ENCODE measurements at regions not wholly inside any gene's neighbourhood (a gene's known extent, or its start where the extent isn't known, plus 50 kb on each side); places are given as distances from the start of the nearest gene placed in this dataset.

- no peak overlapping the region for H3K4me3 Mint-ChIP-seq
- intact Hi-C loops (cut with micrococcal nuclease): no loop called here
These were observed 575.9 kb downstream of the MID1IP1 start for GRCh38 chrX:39377157-39377556.

GRCh38 chrX:39377773-39378172, 576.5 kb downstream of the MID1IP1 start:
- no peaks in the 10 kb centered on the region for H3K4me1 Mint-ChIP-seq (ENCODE audit: low read depth)
- no peaks in the 10 kb centered on the region for H3K27me3 Mint-ChIP-seq
- H3K36me3 Mint-ChIP-seq (ENCODE audit: low read depth): no peaks in the 10 kb centered on the region
- H3K27ac Mint-ChIP-seq: no peak overlapping the region
- no peak overlapping the region for H3K4me3 Mint-ChIP-seq
- intact Hi-C loops (cut with micrococcal nuclease): no loop called here
- H3K9me3 Mint-ChIP-seq: no peaks in the 10 kb centered on the region

More at GRCh38 chrX:39377157-39377556, 575.9 kb downstream of the MID1IP1 start:
- no peaks in the 10 kb centered on the region for H3K4me1 Mint-ChIP-seq (ENCODE audit: low read depth)
- no peaks in the 10 kb centered on the region for H3K9me3 Mint-ChIP-seq
- H3K36me3 Mint-ChIP-seq (ENCODE audit: low read depth): no peaks in the 10 kb centered on the region
- H3K27me3 Mint-ChIP-seq: no peaks in the 10 kb centered on the region
- no peak overlapping the region for H3K27ac Mint-ChIP-seq

- intact Hi-C loops (cut with micrococcal nuclease): no loop called here
- Mint-ChIP-seq H3K4me3 (no peak overlapping the region), H3K9me3 (no peaks in the 10 kb centered on the region), H3K36me3 (ENCODE audit: low read depth) (no peaks in the 10 kb centered on the region), H3K27me3 (peaks cover 4% of the 10 kb centered on the region), H3K4me1 (ENCODE audit: low read depth) (no peaks in the 10 kb centered on the region), H3K27ac (no peak overlapping the region)
These were observed 580.2 kb downstream of the MID1IP1 start for GRCh38 chrX:39381422-39381821.

- intact Hi-C loops (cut with micrococcal nuclease): no loop called here
- H3K4me1 Mint-ChIP-seq (ENCODE audit: low read depth): no peaks in the 10 kb centered on the region
- no peaks in the 10 kb centered on the region for H3K9me3 Mint-ChIP-seq
- H3K36me3 Mint-ChIP-seq (ENCODE audit: low read depth): no peaks in the 10 kb centered on the region
- H3K27ac Mint-ChIP-seq: no peak overlapping the region
- H3K27me3 Mint-ChIP-seq: peaks cover 4% of the 10 kb centered on the region
- no peak overlapping the region for H3K4me3 Mint-ChIP-seq
These were observed 583.7 kb downstream of the MID1IP1 start for GRCh38 chrX:39384996-39385395.

- Mint-ChIP-seq H3K27ac (no peak overlapping the region), H3K4me1 (ENCODE audit: low read depth) (no peaks in the 10 kb centered on the region), H3K27me3 (peaks cover 4% of the 10 kb centered on the region), H3K9me3 (no peaks in the 10 kb centered on the region), H3K4me3 (no peak overlapping the region), H3K36me3 (ENCODE audit: low read depth) (no peaks in the 10 kb centered on the region)
- intact Hi-C loops (cut with micrococcal nuclease): no loop called here
These were observed 587.5 kb downstream of the MID1IP1 start for GRCh38 chrX:39388730-39389129.

GRCh38 chrX:39396358-39396995, 595.2 kb downstream of the MID1IP1 start:
- H3K4me3 Mint-ChIP-seq: no peak overlapping the region
- peaks cover 7% of the 10 kb centered on the region for H3K9me3 Mint-ChIP-seq
- intact Hi-C loops (cut with micrococcal nuclease): no loop called here
- H3K36me3 Mint-ChIP-seq (ENCODE audit: low read depth): no peaks in the 10 kb centered on the region
- no peaks in the 10 kb centered on the region for H3K4me1 Mint-ChIP-seq (ENCODE audit: low read depth)
- H3K27me3 Mint-ChIP-seq: peaks cover 2% of the 10 kb centered on the region
- H3K27ac Mint-ChIP-seq: no peak overlapping the region

- H3K27ac Mint-ChIP-seq: no peak overlapping the region
- no peak overlapping the region for H3K4me3 Mint-ChIP-seq
- no peaks in the 10 kb centered on the region for H3K36me3 Mint-ChIP-seq (ENCODE audit: low read depth)
- H3K9me3 Mint-ChIP-seq: peaks cover 7% of the 10 kb centered on the region
- peaks cover 2% of the 10 kb centered on the region for H3K27me3 Mint-ChIP-seq
- intact Hi-C loops (cut with micrococcal nuclease): no loop called here
- no peaks in the 10 kb centered on the region for H3K4me1 Mint-ChIP-seq (ENCODE audit: low read depth)
These were observed 596.4 kb downstream of the MID1IP1 start for GRCh38 chrX:39397561-39398199.

GRCh38 chrX:39398215-39398962, 597.1 kb downstream of the MID1IP1 start:
- Mint-ChIP-seq H3K27me3 (peaks cover 2% of the 10 kb centered on the region), H3K36me3 (ENCODE audit: low read depth) (no peaks in the 10 kb centered on the region), H3K4me1 (ENCODE audit: low read depth) (no peaks in the 10 kb centered on the region), H3K4me3 (no peak overlapping the region), H3K27ac (no peak overlapping the region), H3K9me3 (peaks cover 7% of the 10 kb centered on the region)
- intact Hi-C loops (cut with micrococcal nuclease): no loop called here

GRCh38 chrX:39398963-39399261, 597.7 kb downstream of the MID1IP1 start:
- H3K9me3 Mint-ChIP-seq: peaks cover 7% of the 10 kb centered on the region
- intact Hi-C loops (cut with micrococcal nuclease): no loop called here
- no peak overlapping the region for H3K27ac Mint-ChIP-seq
- H3K4me3 Mint-ChIP-seq: no peak overlapping the region
- H3K36me3 Mint-ChIP-seq (ENCODE audit: low read depth): no peaks in the 10 kb centered on the region
- no peaks in the 10 kb centered on the region for H3K4me1 Mint-ChIP-seq (ENCODE audit: low read depth)
- peaks cover 2% of the 10 kb centered on the region for H3K27me3 Mint-ChIP-seq

GRCh38 chrX:39399387-39399786, 598.1 kb downstream of the MID1IP1 start:
- peaks cover 7% of the 10 kb centered on the region for H3K9me3 Mint-ChIP-seq
- no peak overlapping the region for H3K4me3 Mint-ChIP-seq
- H3K36me3 Mint-ChIP-seq (ENCODE audit: low read depth): no peaks in the 10 kb centered on the region
- peaks cover 2% of the 10 kb centered on the region for H3K27me3 Mint-ChIP-seq
- no peak overlapping the region for H3K27ac Mint-ChIP-seq
- no peaks in the 10 kb centered on the region for H3K4me1 Mint-ChIP-seq (ENCODE audit: low read depth)
- intact Hi-C loops (cut with micrococcal nuclease): no loop called here

- H3K36me3 Mint-ChIP-seq (ENCODE audit: low read depth): no peaks in the 10 kb centered on the region
- peaks cover 7% of the 10 kb centered on the region for H3K9me3 Mint-ChIP-seq
- H3K27me3 Mint-ChIP-seq: peaks cover 2% of the 10 kb centered on the region
- H3K4me1 Mint-ChIP-seq (ENCODE audit: low read depth): no peaks in the 10 kb centered on the region
- no peak overlapping the region for H3K4me3 Mint-ChIP-seq
- H3K27ac Mint-ChIP-seq: no peak overlapping the region
- intact Hi-C loops (cut with micrococcal nuclease): no loop called here
These were observed 600.3 kb downstream of the MID1IP1 start for GRCh38 chrX:39401483-39402110.

GRCh38 chrX:39402158-39402557, 600.9 kb downstream of the MID1IP1 start:
- H3K9me3 Mint-ChIP-seq: peaks cover 7% of the 10 kb centered on the region

GRCh38 chrX:39406799-39407198, 605.5 kb downstream of the MID1IP1 start:
- intact Hi-C loops (cut with micrococcal nuclease): no loop called here
- no peaks in the 10 kb centered on the region for H3K36me3 Mint-ChIP-seq (ENCODE audit: low read depth)
- no peaks in the 10 kb centered on the region for H3K9me3 Mint-ChIP-seq
- no peak overlapping the region for H3K27ac Mint-ChIP-seq
- H3K4me3 Mint-ChIP-seq: no peak overlapping the region
- H3K27me3 Mint-ChIP-seq: peaks cover 2% of the 10 kb centered on the region
- H3K4me1 Mint-ChIP-seq (ENCODE audit: low read depth): no peaks in the 10 kb centered on the region

More at GRCh38 chrX:39402158-39402557, 600.9 kb downstream of the MID1IP1 start:
- intact Hi-C loops (cut with micrococcal nuclease): no loop called here
- Mint-ChIP-seq H3K27ac (no peak overlapping the region), H3K4me3 (no peak overlapping the region), H3K36me3 (ENCODE audit: low read depth) (no peaks in the 10 kb centered on the region), H3K4me1 (ENCODE audit: low read depth) (no peaks in the 10 kb centered on the region), H3K27me3 (peaks cover 4% of the 10 kb centered on the region)

GRCh38 chrX:39409246-39409917, 608.1 kb downstream of the MID1IP1 start:
- intact Hi-C loops (cut with micrococcal nuclease): no loop called here
- H3K27ac Mint-ChIP-seq: no peak overlapping the region

More at GRCh38 chrX:39409246-39409917, 608.1 kb downstream of the MID1IP1 start:
- Mint-ChIP-seq H3K36me3 (ENCODE audit: low read depth) (no peaks in the 10 kb centered on the region), H3K27me3 (peaks cover 2% of the 10 kb centered on the region), H3K4me3 (no peak overlapping the region), H3K4me1 (ENCODE audit: low read depth) (no peaks in the 10 kb centered on the region), H3K9me3 (no peaks in the 10 kb centered on the region)
